ENCODE measurements at regions not wholly inside any gene's neighbourhood (a gene's known extent, or its start where the extent isn't known, plus 50 kb on each side); places are given as distances from the start of the nearest gene placed in this dataset.
"Not testable (repeated sequence)": the region's sequence is repeated elsewhere in the genome, so short reads cannot be mapped to it uniquely, and the experiment has no call there.

DNA sequence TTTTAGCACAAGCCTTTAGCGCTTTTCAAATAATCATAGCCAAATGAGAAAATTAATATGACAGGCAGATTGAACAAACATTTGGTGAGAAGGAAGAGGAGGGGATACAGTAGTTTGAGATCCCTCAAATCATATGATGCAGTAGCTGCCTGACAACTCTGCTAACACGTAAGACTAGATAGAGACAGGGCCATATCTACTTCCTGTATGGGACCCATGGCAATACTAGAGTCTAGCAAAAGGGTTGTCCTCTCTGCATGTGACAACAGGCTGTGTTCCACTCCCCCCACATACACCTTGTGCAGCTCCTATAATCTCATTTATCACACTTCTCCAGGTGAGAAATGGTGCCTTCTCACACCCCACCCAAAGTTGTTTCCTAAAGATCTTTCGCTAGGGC is 106.3 kb upstream of the NBPF26 start:
- DNase-seq (ENCODE audit: low spot score): not testable (repeated sequence)

DNA sequence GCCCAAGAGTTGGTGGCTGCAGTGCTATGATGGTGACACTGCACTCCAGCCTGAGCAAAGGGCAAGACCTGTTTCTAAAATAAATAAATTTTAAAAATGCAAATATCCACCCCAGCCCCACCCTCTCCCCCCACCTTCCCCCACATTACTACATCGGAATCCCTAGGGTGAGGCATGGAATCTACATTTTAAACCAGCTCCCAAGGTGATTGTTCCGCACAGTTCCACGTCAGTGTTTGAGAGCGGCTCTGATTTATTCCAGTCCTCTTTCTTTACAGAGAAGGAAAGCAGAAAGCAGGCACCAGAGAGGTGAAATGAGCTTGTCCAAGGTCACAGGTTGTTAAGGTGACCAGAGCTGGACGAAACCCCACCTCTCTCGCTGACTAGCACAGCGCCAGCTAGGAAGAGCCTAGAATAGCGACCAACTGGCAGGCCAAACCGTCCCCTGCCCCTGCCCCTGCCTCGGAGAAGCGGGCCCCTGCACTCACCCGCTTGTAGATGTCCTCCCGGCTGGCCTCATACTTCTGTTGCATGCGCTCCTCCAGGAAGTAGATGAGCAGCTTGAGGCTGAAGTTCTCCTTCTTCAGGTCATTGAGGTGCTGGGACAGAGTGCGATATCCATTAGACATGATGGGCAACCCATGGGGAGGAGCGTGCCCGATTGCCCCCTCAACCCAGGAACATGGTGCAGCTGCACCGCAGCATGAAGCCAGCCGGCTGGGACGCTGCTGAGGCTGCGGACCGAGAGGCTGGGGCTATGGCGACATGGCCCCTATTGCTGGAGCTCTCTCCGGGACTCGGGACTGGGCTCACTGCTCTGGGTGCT is 103.7 kb upstream of the NBPF26 start:
- DNase-seq (ENCODE audit: low spot score): not testable (repeated sequence)

DNA sequence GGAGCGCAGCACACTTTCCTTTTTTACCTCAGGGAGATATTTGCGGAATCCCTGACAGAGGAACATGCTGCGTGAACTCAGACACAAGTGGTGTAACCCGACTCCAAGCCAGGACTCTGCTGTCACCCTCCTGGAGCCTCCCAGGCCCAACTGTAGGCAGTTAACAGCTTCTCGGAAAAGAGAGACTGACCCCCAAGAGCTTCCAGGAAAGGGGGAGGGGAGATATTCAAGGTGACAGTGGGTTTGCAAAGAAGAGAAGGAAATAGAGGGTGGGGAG is 103.1 kb upstream of the NBPF26 start:
- DNase-seq (ENCODE audit: low spot score): not testable (repeated sequence)

DNA sequence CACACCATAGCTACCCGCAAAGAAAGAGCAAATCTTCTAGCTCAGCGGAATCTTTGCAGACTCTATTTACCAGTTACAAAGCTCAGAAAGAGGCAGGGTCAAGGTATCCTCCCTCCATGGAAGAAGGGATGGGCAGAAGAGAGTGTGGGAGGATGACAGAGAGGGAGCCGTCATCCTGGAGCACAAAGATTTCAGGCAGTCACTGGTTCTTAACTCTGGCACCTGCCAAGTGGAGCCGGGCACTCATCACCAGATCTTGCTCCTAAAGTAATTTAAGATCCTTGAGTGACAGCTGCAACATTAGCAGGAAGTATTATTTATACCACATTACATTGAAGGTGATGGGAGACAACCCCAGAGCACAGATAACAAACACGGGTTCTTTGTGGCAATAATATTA is 102.5 kb upstream of the NBPF26 start:
- not testable (repeated sequence) for DNase-seq (ENCODE audit: low spot score)

DNA sequence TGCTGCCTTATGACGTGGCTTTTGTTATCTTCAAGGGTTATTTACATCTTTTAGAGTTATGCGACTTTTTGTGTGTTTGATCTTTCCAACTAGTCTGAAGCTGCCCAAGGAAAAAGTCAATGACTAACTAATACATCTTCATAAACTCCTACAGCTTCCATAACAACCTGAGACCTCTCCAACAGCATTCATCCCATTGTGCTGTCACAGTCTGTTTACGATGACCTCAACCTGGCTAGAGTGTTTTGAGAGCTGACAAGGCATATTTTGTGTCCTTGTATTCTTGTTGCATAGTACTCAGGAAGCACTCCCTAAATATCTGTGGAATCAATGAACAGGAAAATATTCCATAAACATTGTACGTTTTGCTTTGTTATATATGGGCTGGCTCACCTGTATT is 100.2 kb upstream of the NBPF26 start:
- DNase-seq (ENCODE audit: low spot score): not testable (repeated sequence)

DNA sequence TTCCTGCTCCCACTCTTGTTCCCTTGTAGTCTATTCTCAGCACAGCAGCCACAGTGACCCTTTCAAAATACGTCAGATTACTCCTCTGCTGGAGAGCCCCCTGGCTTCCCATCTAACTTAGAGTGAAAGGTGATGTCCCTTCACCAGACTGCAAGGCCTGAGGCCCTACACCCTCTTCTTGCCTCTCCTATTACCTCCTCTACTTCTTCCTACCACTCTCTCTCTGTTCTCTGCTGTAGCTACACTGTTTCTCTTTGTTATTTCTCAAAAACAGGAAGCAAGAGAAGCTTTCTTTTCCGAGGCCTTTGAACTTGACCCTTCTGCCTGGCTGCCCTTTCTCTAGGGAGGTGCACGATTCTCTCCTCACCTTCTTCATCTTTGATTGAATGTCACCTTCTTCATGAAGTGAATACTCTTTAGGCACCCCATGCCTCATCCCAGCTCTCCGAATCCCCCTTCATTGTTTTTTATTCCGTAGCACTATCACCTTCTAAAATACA is 99.1 kb upstream of the NBPF26 start:
- DNase-seq (ENCODE audit: low spot score): not testable (repeated sequence)

DNA sequence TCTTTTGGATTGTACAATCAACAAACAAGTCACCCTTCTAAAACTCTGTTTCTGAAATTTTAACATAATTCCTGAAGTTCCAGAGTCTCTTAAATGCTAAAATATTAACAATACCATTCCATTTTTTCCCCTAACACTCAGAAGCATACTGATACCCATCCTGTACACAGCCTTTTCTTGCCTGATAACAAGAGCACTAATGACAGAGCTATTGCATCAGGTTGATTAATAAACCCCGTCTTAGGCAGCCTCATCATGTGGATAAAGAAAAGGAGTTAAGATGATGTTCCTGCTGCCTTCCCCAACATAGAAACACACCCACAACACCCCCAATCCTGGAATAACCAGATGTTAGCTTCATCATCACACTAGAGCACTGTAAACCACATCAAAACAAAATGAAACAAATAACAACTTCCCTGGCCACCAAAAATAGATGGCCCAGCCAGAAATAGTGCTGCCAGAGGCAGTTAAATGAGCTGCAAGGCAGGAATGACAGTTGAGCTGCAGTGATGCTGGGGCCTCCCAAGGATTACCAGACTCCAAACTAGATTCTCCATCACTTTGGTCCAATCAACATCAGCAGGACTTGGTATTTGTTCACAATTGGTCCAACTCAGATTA is 93.8 kb upstream of the NBPF26 start:
- DNase-seq (ENCODE audit: low spot score): not testable (repeated sequence)

DNA sequence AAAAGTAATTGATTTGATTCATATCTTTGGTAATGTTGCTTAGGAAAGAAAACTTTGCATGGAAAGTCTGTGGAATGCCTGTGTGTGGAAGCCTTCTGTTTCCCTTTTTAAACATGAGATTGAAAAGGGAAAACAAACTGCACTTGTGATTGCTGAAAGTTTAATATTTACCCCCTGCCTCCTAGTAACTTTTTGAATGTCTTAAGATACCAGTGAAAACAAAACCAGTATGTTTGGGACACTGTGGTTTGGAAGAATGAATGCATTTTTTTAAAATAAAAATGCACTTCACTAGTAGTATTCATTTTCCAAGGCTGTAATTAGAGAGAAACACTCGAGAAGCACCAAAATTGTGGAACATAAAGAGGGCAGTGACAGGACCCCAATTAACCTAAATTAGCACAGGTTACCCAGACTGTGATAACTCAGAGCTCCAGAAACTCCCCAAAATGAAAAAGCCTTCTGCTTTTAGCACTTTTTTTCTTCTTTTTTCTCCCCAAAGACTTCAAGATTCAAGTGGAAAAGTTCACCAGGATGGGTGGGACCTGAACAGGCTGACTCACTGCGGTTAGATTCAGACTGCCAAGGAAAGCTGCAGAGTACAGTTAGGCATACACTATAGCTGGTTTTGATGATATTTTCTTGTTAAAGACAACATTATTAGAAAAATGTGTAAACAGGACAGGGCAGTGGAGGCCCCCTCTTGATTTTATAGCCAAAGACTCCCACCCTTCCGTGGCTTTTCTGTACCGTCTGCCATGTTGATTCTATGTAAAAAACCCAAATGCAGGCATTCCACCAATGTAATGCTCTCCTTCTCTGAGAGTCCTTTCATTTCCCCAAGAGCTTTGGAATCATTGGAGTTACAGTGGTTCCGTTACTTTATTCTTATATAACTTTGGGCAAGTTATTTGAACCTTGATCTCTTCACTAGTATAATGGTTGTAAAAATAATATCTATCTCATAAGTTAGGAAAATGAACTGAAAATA is 88.6 kb upstream of the NBPF26 start:
- not testable (repeated sequence) for DNase-seq (ENCODE audit: low spot score)

DNA sequence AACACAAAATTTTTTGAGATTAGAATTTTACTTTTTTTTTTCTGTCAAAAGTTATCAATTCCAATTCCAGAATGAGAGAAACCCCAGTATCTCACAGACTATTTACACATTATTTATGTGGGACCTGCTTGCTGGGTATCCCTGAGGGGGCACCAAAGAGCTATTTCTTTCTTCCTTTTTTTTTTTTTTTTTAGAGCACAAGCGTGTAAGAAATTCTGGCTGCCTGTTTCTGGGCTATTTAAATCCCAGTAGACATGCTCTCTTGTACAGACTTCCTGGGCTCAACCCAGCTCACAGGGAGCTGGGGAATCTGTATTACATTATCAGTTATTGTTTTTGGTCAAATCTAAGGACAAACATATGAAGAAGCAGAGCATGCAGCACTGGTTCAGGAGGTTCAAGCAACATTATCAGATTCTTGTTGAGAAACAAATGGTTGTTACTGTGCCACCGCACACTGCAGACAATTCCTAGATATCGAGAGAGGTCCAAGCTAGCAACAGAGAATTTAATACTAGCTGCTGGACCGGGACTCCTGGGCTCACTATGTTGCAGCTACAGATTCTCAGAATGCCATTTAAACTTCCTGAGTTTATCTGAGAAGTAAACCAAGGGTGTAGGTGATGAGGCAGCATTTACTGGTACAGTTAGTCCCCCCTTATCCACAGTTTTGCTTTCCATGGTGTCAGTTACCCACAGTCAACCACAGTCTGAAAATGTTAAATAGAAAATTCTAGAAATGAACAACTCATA is 83.3 kb upstream of the NBPF26 start:
- not testable (repeated sequence) for DNase-seq (ENCODE audit: low spot score)

DNA sequence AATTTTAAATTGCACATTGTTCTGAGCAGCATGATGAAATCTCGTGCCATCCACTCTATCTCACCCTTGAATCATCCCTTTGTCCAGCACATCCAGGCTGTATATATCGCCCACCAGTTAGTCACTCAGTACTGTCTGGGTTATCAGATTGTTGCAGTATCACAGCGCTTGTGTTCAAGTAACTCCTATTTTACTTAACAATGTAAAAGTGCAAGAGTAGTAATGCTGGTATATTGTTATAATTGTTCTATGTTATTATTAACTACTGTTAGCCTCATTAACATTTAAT is 82.8 kb upstream of the NBPF26 start:
- not testable (repeated sequence) for DNase-seq (ENCODE audit: low spot score)

DNA sequence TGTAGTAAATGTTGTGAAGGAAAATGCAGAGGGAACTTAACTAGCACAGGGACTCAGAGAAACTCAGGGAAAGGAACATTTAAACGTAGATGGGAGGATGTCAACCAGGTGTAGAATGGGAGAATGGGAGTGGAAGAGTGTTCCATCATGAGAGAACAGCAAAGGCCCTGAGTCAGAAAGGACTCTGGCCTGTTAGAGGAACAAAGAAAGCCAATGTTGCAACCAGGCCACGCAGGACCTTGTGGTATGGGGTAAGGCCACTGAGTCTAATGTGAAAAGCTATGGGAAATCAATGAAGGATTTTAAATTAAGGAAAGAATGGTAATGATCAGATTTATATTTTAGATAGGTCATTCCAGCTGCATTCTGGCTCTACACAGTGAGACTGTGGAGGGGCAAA is 76.6 kb upstream of the NBPF26 start:
- not testable (repeated sequence) for DNase-seq (ENCODE audit: low spot score)

DNA sequence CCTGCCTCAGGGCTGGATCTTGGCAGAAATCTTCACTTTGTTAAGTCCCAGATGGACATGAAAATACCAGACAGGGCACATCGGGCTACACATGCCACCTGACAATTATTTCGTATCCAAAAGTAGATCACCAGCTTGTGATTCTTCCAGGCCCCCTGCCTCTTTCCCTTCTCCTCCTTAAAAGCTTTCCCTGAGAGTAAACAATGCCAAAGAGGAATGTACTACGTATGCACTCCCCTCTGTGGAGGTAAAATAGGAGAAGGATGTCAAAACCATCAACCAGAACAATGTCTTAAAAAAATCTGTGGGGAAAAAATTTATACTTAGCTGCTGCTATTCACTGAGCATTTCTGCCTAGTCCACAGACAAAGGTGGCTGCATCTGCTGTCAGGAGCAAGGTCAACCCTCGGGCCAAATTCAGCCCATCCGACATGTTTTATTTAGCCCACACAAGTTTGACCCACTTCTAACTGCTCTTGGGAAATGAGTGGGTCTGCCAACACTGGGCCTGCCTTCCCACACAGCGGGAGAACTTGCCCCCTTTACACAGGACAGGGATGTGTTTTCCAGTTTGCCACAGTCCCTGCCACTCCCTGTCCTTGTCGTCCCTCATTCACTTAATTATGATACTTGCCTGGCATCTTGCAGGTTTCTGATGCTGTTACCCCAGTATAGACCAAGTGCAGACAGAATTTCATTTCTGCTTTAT is 74.7 kb upstream of the NBPF26 start:
- not testable (repeated sequence) for DNase-seq (ENCODE audit: low spot score)

DNA sequence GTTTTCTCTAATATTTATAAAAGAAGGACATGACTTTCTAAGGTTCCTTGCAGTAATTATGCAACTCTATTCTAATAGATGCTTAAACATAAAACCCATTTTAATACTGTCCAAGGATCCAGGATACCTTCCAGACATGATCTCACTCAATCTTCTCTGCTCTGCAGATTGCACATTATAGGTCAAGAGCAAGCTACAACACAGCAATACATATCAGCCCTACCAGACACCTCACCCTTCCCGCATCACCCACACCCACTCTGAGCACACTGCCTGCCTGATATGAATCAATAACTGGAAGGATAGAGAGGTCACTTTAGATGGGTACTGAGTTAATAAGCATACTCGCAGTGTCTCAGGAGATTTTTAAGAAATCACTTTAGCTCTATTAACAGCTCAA is 74.0 kb upstream of the NBPF26 start:
- not testable (repeated sequence) for DNase-seq (ENCODE audit: low spot score)

DNA sequence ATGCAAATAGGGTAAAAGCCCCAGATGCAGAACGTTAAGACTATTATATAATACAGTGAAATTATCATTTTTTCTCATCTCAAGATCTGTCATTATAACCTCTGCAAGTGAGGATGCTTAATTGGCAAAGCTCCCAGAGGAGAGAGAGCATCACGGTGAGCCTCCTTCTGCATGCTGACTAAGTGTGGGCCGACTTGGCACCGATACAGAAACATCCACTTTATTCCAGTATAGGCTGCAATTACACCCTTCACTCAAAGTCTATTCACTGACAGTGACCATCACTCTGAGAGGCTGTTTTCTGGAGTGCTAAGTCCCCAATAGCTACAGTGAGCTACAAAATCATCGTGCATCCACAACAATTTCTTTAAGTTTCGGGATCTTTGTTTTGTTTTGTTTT is 69.6 kb upstream of the NBPF26 start:
- not testable (repeated sequence) for DNase-seq (ENCODE audit: low spot score)

DNA sequence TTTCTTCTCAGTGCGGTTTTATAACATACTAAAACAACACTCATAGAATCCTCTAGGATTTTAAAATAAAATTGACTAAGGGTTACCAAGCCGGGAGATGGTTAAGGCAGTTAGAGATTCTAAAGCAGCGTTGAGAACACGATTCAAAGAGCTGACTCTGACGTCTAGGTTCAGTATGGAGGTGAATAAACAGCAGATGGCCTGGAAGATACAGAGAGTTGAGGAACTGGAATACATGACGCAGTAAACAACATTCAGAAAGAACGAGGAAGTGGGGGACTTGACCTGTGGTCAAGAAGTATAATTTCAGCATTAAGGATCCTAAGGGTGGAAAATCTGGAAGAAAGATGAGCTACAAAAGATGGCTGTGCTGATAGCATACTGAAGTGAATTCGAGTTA is 68.4 kb upstream of the NBPF26 start:
- DNase-seq (ENCODE audit: low spot score): not testable (repeated sequence)

DNA sequence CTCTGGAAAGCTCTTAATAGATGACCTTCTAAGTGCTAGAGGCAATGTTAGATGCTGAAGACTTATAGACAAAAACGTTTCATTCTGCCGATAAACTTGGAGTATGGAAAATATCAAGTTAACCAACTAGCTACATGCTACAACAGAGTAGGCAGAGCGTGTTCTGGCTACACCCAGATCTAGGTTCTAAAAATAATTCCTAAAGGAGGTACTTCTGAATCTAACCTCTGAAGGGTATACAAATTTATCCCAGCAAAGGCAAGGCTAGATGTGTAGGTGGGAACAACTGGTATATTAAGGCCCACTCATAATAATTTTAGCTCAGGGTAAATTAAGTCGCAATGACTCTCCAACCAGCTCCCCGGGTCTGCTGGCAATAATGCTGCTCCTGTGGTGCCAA is 67.6 kb upstream of the NBPF26 start:
- DNase-seq (ENCODE audit: low spot score): not testable (repeated sequence)

DNA sequence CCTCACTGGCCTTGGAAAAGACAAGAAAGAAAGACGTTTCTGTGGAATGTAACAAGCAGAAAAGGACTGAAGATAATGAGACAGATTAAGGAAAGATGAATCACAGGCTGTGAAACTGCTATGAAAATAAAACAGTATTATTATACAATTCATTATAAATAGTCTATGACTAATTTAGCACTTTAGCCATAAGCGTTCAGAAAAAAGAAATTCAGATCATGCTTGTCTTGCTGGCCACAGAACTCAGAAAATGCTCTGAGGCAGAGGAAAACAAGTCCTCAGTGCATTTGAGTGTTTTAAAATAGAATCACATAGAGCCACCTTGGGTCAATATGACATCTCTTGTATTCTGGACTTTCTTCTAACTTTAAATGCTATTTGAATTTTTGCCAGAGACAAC is 65.9 kb upstream of the NBPF26 start:
- DNase-seq (ENCODE audit: low spot score): not testable (repeated sequence)

DNA sequence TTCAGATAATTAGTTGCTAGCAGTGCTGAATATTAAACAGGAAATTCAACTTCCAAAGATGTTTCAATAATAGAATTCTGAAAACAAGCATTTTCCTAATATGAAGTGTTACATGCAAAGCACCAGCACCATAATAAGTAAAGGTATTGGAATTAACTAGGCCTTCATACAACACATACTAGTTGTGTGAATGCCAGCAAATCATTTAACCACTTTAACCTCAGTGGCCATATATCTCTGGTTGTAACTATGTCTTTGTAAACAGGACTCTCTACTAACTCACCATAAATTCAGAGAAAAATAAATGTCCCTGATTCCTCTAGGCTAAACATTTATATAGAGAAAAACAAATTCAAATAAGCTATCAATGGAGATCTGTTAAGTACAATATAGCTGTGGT is 65.1 kb upstream of the NBPF26 start:
- DNase-seq (ENCODE audit: low spot score): not testable (repeated sequence)

DNA sequence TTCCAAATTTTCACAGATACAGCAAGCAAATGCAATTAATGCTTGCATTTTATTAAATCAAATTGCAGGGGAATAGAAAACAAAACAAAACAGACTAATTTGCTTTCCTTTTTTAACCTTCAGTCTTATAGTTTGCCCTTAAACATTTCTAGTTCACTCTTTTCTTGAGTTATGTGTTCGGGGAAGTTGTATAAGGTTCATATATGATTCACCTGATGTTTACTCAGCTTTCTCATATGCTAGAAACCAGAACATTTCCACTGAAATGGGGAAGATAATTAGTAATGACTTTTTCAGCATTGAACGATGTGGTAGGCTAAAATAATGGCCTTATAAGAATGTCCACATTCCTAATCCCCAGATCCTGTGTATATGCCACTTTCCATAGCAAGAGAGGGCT is 64.6 kb upstream of the NBPF26 start:
- not testable (repeated sequence) for DNase-seq (ENCODE audit: low spot score)

DNA sequence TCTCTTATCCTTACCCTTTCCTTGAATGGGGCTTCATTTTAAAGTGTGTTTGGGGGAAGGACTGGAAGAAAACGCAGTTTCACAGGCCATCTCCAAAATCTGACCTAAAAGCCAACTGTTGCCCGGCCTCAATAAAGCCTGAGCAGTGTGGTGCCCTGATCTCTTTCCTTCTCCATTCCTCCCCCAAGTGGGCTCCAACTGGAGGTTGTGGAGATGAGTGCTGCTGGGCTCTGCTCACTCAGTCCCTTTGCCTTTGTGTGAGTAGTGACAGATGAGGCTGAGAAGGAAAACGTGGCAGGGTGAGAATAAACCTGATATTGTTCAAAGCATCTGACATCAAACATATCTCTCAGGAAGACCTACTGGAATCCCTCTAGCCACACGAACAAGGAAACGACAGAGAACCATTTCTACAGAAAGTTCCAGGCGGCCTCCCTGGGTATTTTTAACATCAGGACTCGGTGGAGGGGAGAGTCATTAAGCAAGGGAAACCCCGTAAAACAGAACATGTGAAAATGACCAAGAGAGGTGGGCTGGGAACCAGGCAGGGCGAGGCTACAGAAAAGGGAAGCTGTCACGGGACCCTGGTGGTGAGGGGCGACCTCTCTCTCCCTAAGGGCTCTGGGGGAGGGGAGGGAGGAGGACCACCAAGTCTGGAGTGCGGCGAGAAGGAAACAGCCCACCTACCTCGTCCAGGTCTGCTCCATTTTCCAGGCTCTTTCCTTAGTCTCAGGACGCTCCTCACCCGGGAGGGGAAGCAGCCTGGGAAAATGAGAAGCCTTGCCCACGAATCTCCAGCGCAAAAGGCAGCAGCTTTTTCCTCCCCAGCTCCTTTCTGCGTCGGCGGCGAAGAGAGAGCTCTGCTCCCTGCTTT is 59.1 kb upstream of the NBPF26 start:
- DNase-seq (ENCODE audit: low spot score): not testable (repeated sequence)

All from RKO (cell line).